H9 (cell line): ENCODE measurements at regions not wholly inside any gene's neighbourhood (a gene's known extent, or its start where the extent isn't known, plus 50 kb on each side); places are given as distances from the start of the nearest gene placed in this dataset.

Source experiments
- DNase-seq: peaks from one replicate; pipeline ENCODE4 v3.0.0-alpha.2; 2017
- H2AFZ ChIP-seq: one replicate; pipeline ENCODE4 v1.6.1; 2013; ENCODE audit warnings: mild to moderate bottlenecking, low read length, control low read depth, moderate library complexity
- H2AK5ac ChIP-seq: 2 replicates; pipeline ENCODE4 v1.6.1; 2013; ENCODE audit warnings: low read length, control low read depth, mixed read lengths; ENCODE audit not compliant: insufficient read length
- H2BK120ac ChIP-seq: one replicate; pipeline ENCODE4 v1.6.1; 2013; ENCODE audit warnings: low read depth, mild to moderate bottlenecking, low read length, control low read depth, inconsistent platforms; ENCODE audit not compliant: poor library complexity, severe bottlenecking
- H2BK12ac ChIP-seq: 2 replicates; pipeline ENCODE4 v1.6.1; 2013; ENCODE audit warnings: low read length, control low read depth, mixed read lengths, low read depth; ENCODE audit not compliant: insufficient read length
- H2BK15ac ChIP-seq: 2 replicates; pipeline ENCODE4 v1.6.1; 2013; ENCODE audit warnings: low read depth, low read length, control low read depth
- H2BK20ac ChIP-seq: one replicate; pipeline ENCODE4 v1.6.1; 2013; ENCODE audit warnings: low read depth, mild to moderate bottlenecking, low read length, control low read depth, inconsistent platforms; ENCODE audit not compliant: poor library complexity, severe bottlenecking
- H2BK5ac ChIP-seq: 2 replicates; pipeline ENCODE4 v1.6.1; 2013; ENCODE audit warnings: low read length, control low read depth, mixed read lengths; ENCODE audit not compliant: insufficient read length
- H3K14ac ChIP-seq: 2 replicates; pipeline ENCODE4 v1.6.1; 2013; ENCODE audit warnings: low read length, control low read depth; ENCODE audit not compliant: insufficient read depth
- H3K18ac ChIP-seq: 2 replicates; pipeline ENCODE4 v1.6.1; 2013; ENCODE audit warnings: low read depth, mild to moderate bottlenecking, mixed read lengths, low read length, control low read depth; ENCODE audit not compliant: insufficient read length
- H3K23ac ChIP-seq: 2 replicates; pipeline ENCODE4 v1.6.1; 2013; ENCODE audit warnings: low read length, control low read depth, mixed read lengths, low read depth; ENCODE audit not compliant: insufficient read length
- H3K23me2 ChIP-seq: 2 replicates; pipeline ENCODE4 v1.6.1; 2013; ENCODE audit warnings: low read depth, mild to moderate bottlenecking, mixed read lengths, low read length, control low read depth; ENCODE audit not compliant: insufficient read length, poor library complexity, severe bottlenecking
- H3K27ac ChIP-seq: 2 replicates; pipeline ENCODE4 v1.5.1; 2013; ENCODE audit warnings: low read length, control low read depth, mixed read lengths, low read depth; ENCODE audit not compliant: insufficient read length
- H3K27me3 ChIP-seq: 2 replicates; pipeline ENCODE4 v1.6.1; 2013; ENCODE audit warnings: low read length, control low read depth, inconsistent platforms; ENCODE audit not compliant: insufficient read depth
- H3K4ac ChIP-seq: 2 replicates; pipeline ENCODE4 v1.6.1; 2013; ENCODE audit warnings: low read depth, mild to moderate bottlenecking, control low read depth, inconsistent platforms, low read length, moderate library complexity
- H3K4me1 ChIP-seq: 2 replicates; pipeline ENCODE4 v1.6.1; 2013; ENCODE audit warnings: low read length, control low read depth, inconsistent platforms; ENCODE audit not compliant: insufficient read depth
- H3K4me2 ChIP-seq: 2 replicates; pipeline ENCODE4 v1.6.1; 2013; ENCODE audit warnings: low read length, control low read depth, mixed read lengths; ENCODE audit not compliant: insufficient read length, insufficient read depth
- H3K56ac ChIP-seq: 2 replicates; pipeline ENCODE4 v1.6.1; 2013; ENCODE audit warnings: low read depth, mild to moderate bottlenecking, mixed read lengths, low read length, control low read depth; ENCODE audit not compliant: insufficient read length
- H3K79me1 ChIP-seq: 2 replicates; pipeline ENCODE4 v1.6.1; 2013; ENCODE audit warnings: low read depth, mild to moderate bottlenecking, moderate library complexity, low read length, control low read depth, inconsistent platforms; ENCODE audit not compliant: insufficient read depth, poor library complexity, severe bottlenecking
- H3K79me2 ChIP-seq: 2 replicates; pipeline ENCODE4 v1.6.1; 2013; ENCODE audit warnings: low read length, control low read depth, inconsistent platforms; ENCODE audit not compliant: insufficient read depth
- H3K9ac ChIP-seq: 2 replicates; pipeline ENCODE4 v1.6.1; 2013; ENCODE audit warnings: low read length, control low read depth, mixed read lengths; ENCODE audit not compliant: insufficient read length; ENCODE audit errors: extremely low read depth
- H3K9me3 ChIP-seq: one replicate; pipeline ENCODE4 v1.6.1; 2013; ENCODE audit warnings: low read depth, low read length, inconsistent platforms; ENCODE audit not compliant: control insufficient read depth
- H3T11ph ChIP-seq: one replicate; pipeline ENCODE4 v1.6.1; 2013; ENCODE audit warnings: mild to moderate bottlenecking, low read length, control low read depth, inconsistent platforms
- H4K20me1 ChIP-seq: one replicate; pipeline ENCODE4 v1.6.1; 2013; ENCODE audit not compliant: control insufficient read depth, insufficient read length, insufficient read depth
- H4K5ac ChIP-seq: 2 replicates; pipeline ENCODE4 v1.6.1; 2013; ENCODE audit warnings: low read depth, mild to moderate bottlenecking, mixed read lengths, low read length, control low read depth; ENCODE audit not compliant: insufficient read length
- H4K8ac ChIP-seq: replicated peaks from 2 replicates; pipeline ENCODE4 v1.6.1; 2013; ENCODE audit warnings: low read length, control low read depth, mixed read lengths, low read depth; ENCODE audit not compliant: insufficient read length
- H4K91ac ChIP-seq: 2 replicates; pipeline ENCODE4 v1.6.1; 2013; ENCODE audit warnings: low read depth, mild to moderate bottlenecking, moderate library complexity, mixed read lengths, low read length, control low read depth; ENCODE audit not compliant: insufficient read length
- H3K27ac Mint-ChIP-seq, 3 experiments: 2 replicates in 2 of 3; 3 replicates in 1 of 3; pipeline ENCODE4 v1.8.0; 2020 to 2021; ENCODE audit warnings: mixed read lengths in 3 of 3, mild to moderate bottlenecking in 1 of 3, moderate library complexity in 1 of 3
- H3K27me3 Mint-ChIP-seq: 2 replicates; pipeline ENCODE4 v1.8.0; 2021; ENCODE audit warnings: low read depth, mild to moderate bottlenecking, moderate library complexity, mixed read lengths
- H3K36me3 Mint-ChIP-seq, 3 experiments: 2 replicates in 2 of 3; 3 replicates in 1 of 3; pipeline ENCODE4 v1.8.0; 2020 to 2021; ENCODE audit warnings: low read depth in 3 of 3, mixed read lengths in 3 of 3; ENCODE audit not compliant: insufficient read depth in 1 of 3
- H3K4me1 Mint-ChIP-seq, 2 experiments: 2 replicates each; pipeline ENCODE4 v1.8.0; 2020; ENCODE audit warnings: mixed read lengths in 2 of 2
- H3K4me3 Mint-ChIP-seq, 2 experiments: 2 replicates in 1 of 2; 3 replicates in 1 of 2; pipeline ENCODE4 v1.8.0; 2020 to 2021; ENCODE audit warnings: mild to moderate bottlenecking in 2 of 2, mixed read lengths in 2 of 2, moderate library complexity in 1 of 2
- H3K9me3 Mint-ChIP-seq, 2 experiments: 2 replicates in 1 of 2; 3 replicates in 1 of 2; pipeline ENCODE4 v1.8.0; 2020; ENCODE audit warnings: mild to moderate bottlenecking in 2 of 2, mixed read lengths in 2 of 2, moderate library complexity in 1 of 2
- WGBS: extraction: QIAGEN DNeasy Blood & Tissue Kit; methylation state at CpG from one replicate; pipeline ENCODE4 v1.1.7; 2013; ENCODE audit warnings: missing lambda C conversion rate, low lambda C conversion rate, mixed read lengths; ENCODE audit not compliant: insufficient read length; ENCODE audit errors: extremely low coverage; 5-methylcytosine and 5-hydroxymethylcytosine counted together
- TF ChIP-seq, protein P1 (sequence below): fragments of 200-600 bp; sonication (generic); conservative IDR thresholded peaks from 3 replicates; pipeline ENCODE4 v1.8.0; 2021; ENCODE audit warnings: antibody characterized with exemption, mild to moderate bottlenecking

- H3K79me2 ChIP-seq, result no peaks in the 10 kb centered on the region
- H2AK5ac ChIP-seq, result peak overlapping the region; percentile 1
- H2BK20ac ChIP-seq, result no peak overlapping the region
- peak overlapping the region; percentile 26 for H2BK12ac ChIP-seq
- TF ChIP-seq, protein P1, sequence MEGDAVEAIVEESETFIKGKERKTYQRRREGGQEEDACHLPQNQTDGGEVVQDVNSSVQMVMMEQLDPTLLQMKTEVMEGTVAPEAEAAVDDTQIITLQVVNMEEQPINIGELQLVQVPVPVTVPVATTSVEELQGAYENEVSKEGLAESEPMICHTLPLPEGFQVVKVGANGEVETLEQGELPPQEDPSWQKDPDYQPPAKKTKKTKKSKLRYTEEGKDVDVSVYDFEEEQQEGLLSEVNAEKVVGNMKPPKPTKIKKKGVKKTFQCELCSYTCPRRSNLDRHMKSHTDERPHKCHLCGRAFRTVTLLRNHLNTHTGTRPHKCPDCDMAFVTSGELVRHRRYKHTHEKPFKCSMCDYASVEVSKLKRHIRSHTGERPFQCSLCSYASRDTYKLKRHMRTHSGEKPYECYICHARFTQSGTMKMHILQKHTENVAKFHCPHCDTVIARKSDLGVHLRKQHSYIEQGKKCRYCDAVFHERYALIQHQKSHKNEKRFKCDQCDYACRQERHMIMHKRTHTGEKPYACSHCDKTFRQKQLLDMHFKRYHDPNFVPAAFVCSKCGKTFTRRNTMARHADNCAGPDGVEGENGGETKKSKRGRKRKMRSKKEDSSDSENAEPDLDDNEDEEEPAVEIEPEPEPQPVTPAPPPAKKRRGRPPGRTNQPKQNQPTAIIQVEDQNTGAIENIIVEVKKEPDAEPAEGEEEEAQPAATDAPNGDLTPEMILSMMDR, result no peak
- no CpG with 5 or more reads among the region's 12 CpGs for WGBS
- peak overlapping the region; percentile 55; the same call in 1 of the 2 replicates for H3K14ac ChIP-seq
- H3K23ac ChIP-seq, result no peak overlapping the region
- H3K9ac ChIP-seq, result no peak overlapping the region
- peak; percentile 88 for DNase-seq
- Mint-ChIP-seq H3K4me3 (no peak overlapping the region), H3K9me3 (no peaks in the 10 kb centered on the region), H3K36me3 (no peaks in the 10 kb centered on the region), H3K27ac (no peak overlapping the region), H3K4me1 (peaks cover 26 to 27% of the 10 kb centered on the region in 2 experiments), H3K27me3 (no peaks in the 10 kb centered on the region; the same call in 1 of the 2 replicates)
- H2BK15ac ChIP-seq, result no peak overlapping the region
- H3K23me2 ChIP-seq, result no peaks in the 10 kb centered on the region
- H3K27me3 ChIP-seq, result no peaks in the 10 kb centered on the region
- no peak overlapping the region for H4K91ac ChIP-seq
- H3K9me3 ChIP-seq, result no peaks in the 10 kb centered on the region
- no peaks in the 10 kb centered on the region for H3K79me1 ChIP-seq
- no peaks in the 10 kb centered on the region for H4K20me1 ChIP-seq
- H4K8ac ChIP-seq, result no peak overlapping the region
- H2AFZ ChIP-seq, result no peak overlapping the region
- H4K5ac ChIP-seq, result no peak overlapping the region
- no peak overlapping the region for H2BK120ac ChIP-seq
- no peak overlapping the region for H3T11ph ChIP-seq
- peaks cover 6% of the 10 kb centered on the region for H3K4me1 ChIP-seq
- no peak overlapping the region for H2BK5ac ChIP-seq
- peak overlapping the region; percentile 30 for H3K4me2 ChIP-seq
- no peak overlapping the region for H3K56ac ChIP-seq
- H3K4ac ChIP-seq, result no peak overlapping the region
- H3K27ac ChIP-seq, result peak overlapping the region; percentile 43
- H3K18ac ChIP-seq, result peak overlapping the region; percentile 41
Measured at GRCh38 chr16:17836868-17837602, 366.3 kb upstream of the XYLT1 start.
